NCI-H1105 treated with DMSO at 0.1 percent for 48 hours (cell line): ENCODE measurements at regions not wholly inside any gene's neighbourhood (a gene's known extent, or its start where the extent isn't known, plus 50 kb on each side); places are given as distances from the start of the nearest gene placed in this dataset.
"Not testable (repeated sequence)": the region's sequence is repeated elsewhere in the genome, so short reads cannot be mapped to it uniquely, and the experiment has no call there.

ENCODE experiments used
- DNase-seq: peaks from one replicate; lab custom pipeline; 2025; lab: John Stamatoyannopoulos, UW

DNA sequence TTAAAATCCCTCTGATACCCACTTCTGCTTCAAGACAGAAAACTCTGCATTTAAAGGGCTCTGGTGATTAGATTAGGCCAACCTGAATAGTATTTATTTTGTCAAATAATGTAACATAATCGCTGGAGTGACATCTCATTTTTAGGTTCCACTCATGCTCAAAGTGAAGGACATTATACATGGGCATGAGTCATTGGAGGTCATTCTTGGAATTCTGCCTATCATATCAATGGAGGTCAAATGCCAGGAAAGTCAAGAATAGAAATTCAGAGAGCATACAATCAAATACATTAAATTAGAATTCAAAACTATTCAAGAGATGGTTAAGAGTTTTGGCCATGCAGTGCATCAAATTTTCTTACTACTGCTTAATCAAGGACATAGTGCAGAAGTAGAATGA is 50.8 kb upstream of the PRSS1 start:
- DNase-seq = no peak

DNA sequence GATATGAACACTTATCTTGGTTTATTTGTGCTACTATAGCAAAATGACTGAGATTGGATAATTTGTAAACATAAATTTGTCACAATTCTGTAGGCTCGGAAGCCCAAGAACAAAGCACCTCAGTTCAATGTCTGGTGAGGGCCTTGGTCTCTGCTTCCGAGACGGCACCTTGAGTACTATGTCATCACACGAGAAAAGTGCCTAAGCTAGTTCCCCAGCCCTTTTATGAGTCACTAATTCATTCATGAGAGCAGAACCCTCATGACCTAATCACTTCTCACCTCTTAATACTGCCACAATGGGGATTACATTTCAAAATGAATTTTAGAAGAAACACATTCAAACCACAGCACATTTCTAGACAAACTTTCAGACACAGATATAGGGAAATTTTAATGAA is 52.0 kb upstream of the PRSS1 start:
- DNase-seq = no peak

DNA sequence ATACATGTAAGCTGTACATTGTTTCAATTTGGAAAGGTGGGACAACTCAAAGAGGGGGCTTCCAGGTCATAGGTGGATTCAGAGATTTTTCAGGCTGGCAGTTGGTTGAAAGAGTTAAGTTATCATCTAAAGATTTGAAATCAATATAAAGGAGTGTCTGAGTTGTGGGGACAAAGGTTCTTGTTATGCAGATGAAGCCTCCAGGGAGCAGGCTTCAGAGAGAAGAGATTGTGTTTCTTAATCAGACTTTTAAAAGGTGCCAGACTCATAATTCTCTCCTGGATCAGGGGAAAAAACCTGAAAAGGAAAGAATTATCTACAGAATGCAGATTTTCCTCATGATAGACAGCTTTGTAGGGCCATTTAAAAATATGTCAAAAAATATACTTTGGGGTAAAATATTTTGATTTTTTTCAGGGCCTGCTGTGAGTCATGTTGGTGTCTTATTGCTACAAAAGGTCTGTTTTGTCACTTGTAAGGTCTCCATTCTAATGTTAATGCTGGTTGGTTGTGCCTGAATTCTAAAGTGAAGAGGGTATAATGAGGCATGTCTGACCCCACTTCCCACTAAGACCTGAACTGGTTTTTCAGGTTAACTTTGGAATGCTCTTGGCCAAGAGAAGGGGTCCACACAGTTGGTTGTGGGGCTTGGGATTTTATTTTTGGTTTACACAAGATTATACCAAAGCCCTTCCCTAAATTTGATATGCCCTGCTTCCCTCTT is 52.7 kb upstream of the PRSS1 start:
- no peak for DNase-seq

DNA sequence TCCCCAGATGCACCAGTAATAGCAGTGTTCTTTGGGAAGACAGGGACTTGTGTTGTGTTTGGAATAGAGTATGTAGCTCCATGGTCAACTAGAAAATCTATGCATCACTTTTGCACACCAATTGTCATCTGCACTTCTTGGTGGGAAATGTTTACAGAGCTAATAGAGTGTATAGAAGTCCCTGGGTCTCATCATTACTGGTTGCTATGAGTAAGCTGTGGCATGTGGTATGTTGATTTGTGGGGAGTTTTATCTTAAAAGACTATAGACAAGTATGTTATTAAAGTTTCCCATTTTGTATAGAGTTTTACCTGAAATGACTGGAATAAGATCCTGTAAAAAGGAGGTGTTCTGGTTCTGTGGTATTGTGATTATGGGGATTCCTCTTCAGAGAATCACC is 55.4 kb upstream of the PRSS1 start:
- no peak for DNase-seq

DNA sequence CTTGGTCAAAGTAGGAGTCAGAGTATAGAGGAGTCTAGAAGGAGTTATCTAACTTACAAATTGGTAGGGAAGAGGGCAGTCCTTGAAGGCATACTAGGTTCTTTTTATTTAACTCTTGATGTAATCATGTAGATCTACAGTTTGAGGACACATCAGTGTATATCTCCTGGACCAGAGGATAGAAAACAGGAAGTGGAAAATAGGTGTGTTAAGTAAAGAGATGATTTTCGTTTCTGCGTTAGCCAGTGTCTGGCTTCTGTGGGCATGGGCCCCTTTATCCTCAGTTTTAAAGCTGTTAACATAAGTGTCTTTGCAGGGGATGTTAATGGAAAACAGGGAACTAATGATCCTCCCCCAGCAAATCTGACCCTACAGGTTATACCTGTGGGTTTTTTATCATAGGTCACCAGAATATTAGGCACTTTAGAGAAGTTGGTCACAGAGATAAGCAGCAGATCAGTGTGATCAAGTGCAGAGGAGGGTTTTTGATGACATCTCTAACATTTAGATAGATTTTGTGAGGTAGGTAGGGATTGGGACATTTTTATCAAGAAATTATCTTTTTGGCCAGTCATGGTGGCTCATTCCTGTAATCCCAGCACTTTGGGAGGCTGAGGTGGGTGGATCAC is 58.6 kb upstream of the PRSS1 start:
- no peak for DNase-seq

DNA sequence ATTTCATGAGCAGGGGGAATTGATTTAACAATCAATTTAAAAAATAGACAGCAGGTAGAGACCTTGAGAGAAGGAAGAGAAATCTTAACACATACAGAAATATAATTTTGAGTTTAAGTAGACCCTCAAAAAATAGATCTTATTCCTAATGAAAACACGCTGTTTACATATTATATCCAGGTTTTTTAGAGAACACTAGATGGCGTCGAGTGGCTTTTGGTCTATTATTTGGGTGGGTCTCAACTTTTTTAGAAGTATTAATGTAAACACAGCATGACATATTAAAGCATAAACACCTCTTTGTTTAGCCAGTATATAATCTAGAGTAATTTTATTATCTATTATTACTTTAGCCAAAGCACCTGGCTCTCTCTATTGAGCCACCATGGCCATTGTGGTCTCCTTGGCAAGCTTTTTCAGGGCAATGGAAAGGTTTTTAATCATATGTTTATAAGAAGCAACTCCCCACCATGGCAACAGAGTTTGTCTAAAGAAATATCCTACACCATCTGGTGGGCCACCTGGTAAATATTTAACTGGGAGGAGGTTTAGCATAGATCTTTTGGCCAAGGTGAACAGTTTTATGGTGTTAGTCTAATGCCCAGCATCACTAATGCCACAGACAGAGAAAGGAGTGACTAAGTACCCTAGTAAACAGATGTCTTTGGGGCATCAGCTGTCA is 59.7 kb upstream of the PRSS1 start:
- peak; percentile 88 for DNase-seq

DNA sequence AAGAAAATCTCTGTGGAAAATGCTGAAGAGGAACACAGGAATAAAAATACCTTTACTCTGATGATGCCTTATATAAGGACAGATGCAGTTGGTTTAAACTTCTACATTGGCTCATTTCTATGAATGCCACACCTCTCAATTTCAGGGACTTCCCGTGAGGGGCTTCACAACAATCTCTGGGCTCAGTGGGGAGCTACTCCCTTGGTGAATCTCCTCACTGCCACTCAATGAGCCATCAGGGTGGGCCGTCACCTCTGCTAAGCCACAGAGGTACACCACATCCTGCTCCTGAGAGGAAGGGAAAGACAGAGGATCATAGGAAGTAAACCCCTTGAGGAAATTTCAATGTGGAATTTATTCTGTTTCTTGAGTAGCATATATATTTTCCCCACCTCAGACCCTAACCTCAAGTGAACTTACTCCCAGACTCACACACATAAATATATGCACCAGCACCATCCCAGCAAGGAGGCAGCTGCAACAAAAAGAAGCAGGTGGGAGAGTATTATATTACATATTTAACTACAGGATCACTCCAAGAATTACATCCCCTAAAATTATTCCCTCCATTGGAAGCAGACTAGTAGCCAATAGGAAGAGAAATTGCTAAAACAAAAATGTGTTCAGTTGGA is 63.3 kb upstream of the PRSS1 start:
- peak; percentile 71 for DNase-seq

DNA sequence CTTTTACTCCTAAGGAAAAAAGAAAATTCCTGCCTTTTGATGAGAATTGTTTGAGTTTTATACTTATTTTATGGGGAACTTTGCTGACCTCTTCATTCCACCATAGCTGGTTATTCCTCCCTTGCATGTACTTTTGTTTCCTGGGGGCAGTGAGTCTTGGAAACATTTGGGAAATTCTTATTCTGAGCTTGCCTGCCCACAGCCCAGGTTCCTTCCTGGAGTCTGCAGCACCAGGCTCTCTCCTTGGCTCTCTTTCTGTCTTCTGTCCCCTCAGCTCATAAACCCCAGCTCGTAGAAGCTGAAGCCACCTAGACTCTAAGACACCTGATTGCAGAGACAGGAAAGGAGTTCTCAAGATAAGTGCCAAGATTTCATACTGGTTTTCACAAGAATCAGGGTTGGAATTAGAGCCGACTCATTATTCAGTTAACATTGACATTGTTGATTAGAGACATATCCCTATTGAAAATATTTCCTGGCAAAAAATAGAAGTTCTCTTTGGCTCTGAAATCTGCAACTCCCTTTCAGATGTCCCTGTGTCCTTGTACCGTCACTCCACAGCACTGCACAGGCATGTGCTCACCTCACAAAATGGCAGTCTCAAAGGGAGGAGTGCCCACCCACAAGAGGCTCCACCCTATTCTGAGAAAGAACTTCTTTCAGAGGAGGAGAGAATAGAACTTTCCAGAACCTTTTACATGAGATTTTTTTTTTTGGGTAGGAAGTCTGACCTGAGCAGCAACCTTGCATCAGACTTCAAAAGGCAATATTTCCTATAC is 67.8 kb upstream of the PRSS1 start:
- DNase-seq = no peak

DNA sequence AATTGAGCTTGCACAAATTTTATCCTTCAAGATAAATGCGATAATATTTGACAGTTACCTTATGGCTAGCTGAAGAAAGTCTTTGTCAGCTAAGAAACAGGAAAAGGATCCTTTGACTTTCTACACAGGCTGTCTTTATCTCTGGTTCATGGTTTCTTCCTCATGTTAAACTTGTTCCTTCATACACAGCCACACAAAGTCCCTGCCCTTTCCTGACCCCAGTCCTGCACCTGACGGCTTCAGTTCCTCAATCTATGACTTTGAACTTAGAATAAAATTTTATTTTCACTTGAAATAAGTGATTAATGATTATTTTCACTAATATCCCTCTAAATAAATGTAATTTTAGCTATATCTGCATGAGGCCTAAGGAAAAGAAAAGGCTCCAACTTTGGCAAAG is 77.8 kb upstream of the PRSS1 start:
- DNase-seq = no peak

DNA sequence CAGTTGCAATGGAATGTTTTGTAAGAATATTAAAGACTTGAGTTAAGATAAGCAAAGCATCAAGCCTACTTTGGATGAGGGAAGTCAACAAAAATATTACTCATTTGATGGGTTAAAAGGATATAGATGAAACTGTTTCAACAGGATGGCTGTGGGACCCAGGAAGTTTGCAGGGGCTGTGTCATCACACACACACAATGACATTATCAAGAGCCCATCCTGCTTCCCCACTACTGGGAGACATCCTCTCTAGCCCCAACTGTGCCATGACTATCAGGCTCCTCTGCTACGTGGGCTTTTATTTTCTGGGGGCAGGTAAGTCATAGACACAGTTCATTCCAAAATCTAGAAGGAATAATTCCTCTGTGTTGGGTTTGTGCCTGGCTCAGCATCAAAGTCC is 78.8 kb upstream of the PRSS1 start:
- no peak for DNase-seq

DNA sequence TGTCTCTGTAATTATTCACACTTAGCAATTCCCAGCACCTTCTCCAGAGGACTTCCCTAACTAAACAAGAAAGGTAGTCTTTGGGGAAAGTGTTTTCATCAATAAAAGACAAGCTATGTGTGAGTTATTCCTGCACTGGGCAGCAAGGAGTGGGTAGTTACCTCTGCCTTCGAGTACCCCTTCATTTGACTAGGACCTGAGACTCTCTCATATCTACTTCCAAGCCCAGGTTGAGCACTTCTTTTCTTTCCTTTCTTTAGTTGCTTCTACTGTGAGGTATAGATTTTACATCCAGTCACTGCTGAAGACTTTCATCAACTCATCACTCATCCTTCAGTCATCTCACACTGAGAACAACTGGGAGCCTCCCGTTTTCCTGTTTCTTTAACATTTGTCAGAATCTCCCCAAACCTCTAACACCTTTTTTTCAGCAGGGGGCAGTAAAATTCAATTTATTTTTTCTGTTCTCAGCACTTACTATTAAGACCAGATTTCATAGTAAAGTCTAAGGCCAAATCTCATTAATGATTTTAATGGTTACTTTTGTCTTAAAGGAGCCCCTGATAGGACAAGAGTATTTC is 80.1 kb upstream of the PRSS1 start:
- DNase-seq = peak; percentile 59

DNA sequence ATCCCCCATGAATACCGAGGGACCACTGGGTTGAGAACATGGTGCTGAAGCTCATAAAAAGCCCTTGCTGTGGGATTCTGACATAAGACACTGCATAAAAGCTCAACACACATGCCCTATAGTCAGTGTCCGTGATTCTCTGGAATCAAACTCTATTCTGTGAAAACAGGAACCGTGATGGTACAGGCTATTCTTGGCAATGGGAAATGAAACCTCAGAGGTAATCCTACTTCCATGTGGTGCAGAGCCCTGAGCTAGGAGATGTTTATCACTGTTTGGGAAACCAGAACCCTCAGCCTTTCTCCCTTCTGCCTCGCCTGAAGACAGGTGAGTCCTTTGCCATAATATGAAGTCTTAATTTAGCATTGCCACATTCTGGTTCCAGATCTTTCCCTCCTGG is 80.8 kb upstream of the PRSS1 start:
- DNase-seq = no peak

DNA sequence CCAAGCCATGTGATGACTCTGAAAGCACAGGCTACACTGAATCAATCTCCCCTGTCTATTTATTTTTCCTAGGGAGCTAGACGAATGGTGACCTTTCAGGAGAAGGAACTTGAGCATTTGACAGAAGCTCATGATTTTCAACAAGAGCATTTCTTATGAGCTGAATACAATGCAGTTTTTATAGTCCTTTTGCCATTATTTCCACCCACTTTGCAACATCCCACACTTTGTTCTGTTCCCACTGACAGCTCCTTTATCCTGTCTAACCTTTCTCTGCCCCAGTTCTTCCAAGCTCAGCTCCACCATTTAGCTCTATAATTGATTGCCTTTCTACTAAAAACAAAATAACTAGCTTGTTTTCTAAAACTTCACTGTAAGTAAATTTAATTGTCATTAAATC is 91.9 kb upstream of the PRSS1 start:
- DNase-seq = no peak

DNA sequence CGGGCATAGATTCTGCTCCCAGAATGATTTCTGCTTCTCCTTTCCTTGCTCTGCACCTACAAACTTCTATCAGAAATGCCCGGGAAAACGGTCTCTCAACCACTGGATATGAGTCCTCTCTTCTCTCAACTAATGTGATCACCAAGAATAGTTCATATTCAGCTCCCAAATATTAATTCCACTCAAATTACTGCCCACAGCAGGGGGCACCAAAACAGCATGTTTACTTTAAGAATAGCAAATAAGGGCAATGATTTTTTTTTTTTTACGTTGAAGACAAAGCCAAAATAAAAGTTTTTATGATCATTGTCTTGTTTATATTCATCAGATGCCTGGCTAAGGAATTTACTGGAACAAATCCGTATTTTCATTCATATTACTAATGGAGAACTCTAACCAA is 94.9 kb upstream of the PRSS1 start:
- DNase-seq = peak; percentile 4

DNA sequence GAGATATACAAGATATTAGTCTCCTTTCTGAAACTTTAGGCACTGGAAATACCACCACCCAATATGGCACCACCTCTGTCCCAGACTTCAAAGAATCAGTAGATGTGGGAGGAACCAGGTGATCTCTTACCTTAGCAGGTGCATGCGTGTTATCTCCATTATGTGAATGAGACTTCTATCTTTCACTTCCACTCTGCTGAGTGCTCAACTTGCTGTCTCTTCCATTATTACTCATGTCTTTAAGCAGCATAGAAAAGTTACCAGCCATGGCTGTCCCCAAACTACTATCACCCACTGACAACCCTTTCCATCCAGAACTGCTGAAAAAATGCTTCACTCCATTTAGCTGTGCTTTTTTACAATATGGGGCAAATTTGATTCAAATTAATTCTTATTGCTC is 101.5 kb upstream of the PRSS1 start:
- DNase-seq = no peak

DNA sequence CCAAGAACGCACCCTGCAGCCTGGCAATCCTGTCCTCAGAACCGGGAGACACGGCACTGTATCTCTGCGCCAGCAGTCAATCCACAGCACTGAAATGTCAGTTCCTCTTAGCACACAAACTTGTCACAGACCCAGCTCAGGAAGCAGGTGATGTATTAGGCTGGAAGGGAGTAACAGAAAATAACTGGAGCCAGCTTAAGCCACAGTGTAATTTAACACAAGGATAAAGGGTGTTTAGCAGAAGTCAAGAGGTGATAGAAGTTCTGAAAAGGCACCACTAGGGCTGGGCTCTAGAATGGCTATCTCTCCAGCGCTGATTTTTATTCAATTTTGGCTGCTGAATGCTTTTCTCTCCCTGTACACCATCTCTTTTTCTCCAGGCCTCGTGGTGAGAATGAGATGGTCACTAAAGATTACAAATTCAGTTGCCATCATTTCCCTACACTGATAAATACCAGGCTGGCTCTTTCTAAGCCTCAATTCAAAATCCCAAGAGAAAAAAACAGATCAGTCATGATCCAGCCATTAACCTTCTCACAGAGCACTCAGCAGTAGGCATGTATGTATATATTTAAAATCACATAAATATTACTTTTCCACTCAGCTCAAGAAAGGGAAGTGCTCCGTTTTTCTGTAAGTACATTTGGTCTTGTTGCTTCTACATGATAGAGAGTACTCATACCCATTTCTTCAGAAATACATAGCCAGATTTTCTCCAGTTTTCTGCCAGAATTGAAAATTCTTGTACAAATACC is 102.7 kb upstream of the PRSS1 start:
- DNase-seq = peak; percentile 49

DNA sequence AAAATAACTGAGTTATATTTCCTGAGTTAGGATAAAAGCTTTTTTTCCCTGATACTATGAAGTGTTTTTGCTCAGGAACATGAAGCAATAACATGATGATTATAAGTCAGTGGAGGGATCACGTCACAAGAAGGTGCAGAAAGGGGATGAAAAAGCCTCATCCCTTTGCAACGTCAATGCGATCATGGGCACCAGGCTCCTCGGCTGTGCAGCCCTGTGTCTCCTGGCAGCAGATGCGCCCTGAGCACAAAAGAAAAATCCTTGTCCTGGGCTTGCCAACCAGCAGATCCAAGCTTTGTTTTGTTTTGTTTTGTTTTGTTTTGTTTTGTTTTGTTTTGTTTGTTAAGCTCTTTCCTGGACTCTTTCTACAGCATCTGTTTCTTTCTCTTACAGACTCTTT is 103.5 kb upstream of the PRSS1 start:
- peak; percentile 61 for DNase-seq

DNA sequence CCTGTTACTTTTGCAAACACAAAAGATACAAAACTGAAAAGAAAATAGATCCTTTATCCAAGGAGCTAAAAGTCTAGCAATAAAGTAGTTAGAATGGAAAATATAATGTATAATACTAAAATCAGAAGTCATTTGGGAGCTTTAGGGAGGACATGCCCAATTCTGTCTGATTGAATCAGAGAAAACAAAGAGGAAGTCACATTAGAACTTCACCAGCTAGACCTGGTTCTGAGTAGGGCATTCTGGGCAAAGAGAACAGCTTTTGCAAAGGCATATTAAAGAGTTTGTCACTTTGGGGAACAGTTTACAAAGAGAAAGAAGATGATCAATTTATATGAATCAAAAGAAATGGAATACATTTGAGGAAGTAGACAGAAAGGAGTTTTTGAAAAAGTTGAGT is 107.0 kb upstream of the PRSS1 start:
- no peak for DNase-seq

DNA sequence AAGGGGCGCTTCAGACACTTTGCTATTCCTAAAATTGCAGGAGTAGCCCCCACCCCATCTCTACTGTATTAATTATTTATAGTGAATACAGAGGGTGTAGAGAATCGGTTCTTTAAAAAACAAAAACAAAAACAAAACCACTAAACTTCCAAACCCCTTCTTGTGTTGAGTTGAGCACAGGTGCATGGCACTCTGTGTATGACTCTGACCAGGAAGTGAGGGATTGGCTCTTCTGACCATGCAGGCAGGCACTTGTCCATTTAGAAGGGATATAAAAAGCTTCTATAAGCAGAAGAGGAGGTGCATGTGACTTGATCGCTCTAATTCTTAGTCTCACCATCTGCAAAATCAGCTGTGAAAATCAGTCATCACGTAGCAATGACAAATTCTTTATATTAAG is 108.0 kb upstream of the PRSS1 start:
- not testable (repeated sequence) for DNase-seq

DNA sequence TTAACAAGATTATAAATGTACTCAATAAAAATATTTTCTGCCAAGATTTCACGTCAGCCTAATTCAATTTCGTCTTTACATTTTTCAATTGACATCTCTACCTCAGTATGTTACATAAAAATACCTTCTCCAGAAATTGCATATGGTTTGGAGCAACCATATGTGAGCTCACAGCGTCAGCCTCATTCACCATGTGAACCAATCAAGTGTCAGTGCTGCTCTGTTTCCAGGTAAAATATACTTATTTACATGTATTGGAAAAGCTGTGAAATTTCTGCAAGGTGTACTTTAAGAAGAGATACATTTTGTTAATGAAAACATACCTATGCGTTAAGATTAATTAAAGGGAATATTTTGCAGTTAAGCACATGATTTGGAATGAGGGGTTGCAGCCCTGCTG is 110.7 kb upstream of the PRSS1 start:
- no peak for DNase-seq

DNA sequence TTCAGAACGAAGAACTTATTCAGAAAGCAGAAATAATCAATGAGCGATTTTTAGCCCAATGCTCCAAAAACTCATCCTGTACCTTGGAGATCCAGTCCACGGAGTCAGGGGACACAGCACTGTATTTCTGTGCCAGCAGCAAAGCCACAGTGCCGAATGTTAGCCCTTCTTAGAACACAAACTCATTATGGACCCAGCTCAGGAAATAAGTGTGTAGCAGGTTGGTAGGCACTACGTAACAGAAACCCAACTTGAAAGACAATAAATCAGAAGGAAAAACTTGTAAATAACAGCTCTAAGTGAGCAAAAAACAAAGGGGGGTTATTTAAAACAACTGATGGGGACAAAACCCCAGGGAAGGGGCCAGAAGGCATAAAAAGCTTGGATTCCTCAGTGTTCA is 112.0 kb upstream of the PRSS1 start:
- no peak for DNase-seq
